HG03103 (cell line): ENCODE measurements at regions not wholly inside any gene's neighbourhood (a gene's known extent, or its start where the extent isn't known, plus 50 kb on each side); places are given as distances from the start of the nearest gene placed in this dataset.
"Not testable (repeated sequence)": the region's sequence is repeated elsewhere in the genome, so short reads cannot be mapped to it uniquely, and the experiment has no call there.

ENCODE experiments used
- ATAC-seq: cut with Tn5 transposase; IDR thresholded peaks from one replicate; pipeline ENCODE4 v1.9.1; 2021; ENCODE audit warnings: low read depth; ENCODE audit not compliant: unreplicated experiment

- ATAC-seq = no peak
These were observed 210.0 kb downstream of the RASSF9 start for GRCh38 chr12:85626001-85626783.

GRCh38 chr12:85626784-85627171 is 209.4 kb downstream of the RASSF9 start:
- ATAC-seq = no peak

GRCh38 chr12:85627584-85627983 is 208.6 kb downstream of the RASSF9 start:
- ATAC-seq = no peak

GRCh38 chr12:85628562-85628961 is 207.6 kb downstream of the RASSF9 start:
- not testable (repeated sequence) for ATAC-seq

GRCh38 chr12:85630851-85631250 is 205.4 kb downstream of the RASSF9 start:
- ATAC-seq = no peak

- no peak for ATAC-seq
These were observed 203.8 kb downstream of the RASSF9 start for GRCh38 chr12:85632390-85632789.

- no peak for ATAC-seq
These were observed 202.7 kb downstream of the RASSF9 start for GRCh38 chr12:85633491-85633890.

GRCh38 chr12:85639834-85640233 is 196.4 kb downstream of the RASSF9 start:
- no peak for ATAC-seq

- no peak for ATAC-seq
These were observed 194.4 kb downstream of the RASSF9 start for GRCh38 chr12:85641796-85642195.

GRCh38 chr12:85642288-85642687 is 193.9 kb downstream of the RASSF9 start:
- no peak for ATAC-seq

- no peak for ATAC-seq
These were observed 193.4 kb downstream of the RASSF9 start for GRCh38 chr12:85642808-85643207.

- ATAC-seq = no peak
These were observed 191.7 kb downstream of the RASSF9 start for GRCh38 chr12:85644508-85644907.

GRCh38 chr12:85653731-85654455 is 182.3 kb downstream of the RASSF9 start:
- no peak for ATAC-seq

GRCh38 chr12:85654456-85654840 is 181.8 kb downstream of the RASSF9 start:
- no peak for ATAC-seq

- no peak for ATAC-seq
These were observed 179.6 kb downstream of the RASSF9 start for GRCh38 chr12:85656561-85656960.

GRCh38 chr12:85657251-85657650 is 179.0 kb downstream of the RASSF9 start:
- no peak for ATAC-seq

- no peak for ATAC-seq
These were observed 178.2 kb downstream of the RASSF9 start for GRCh38 chr12:85657836-85658630.

GRCh38 chr12:85659754-85660530 is 176.3 kb downstream of the RASSF9 start:
- ATAC-seq = no peak

- ATAC-seq = no peak
These were observed 174.6 kb downstream of the RASSF9 start for GRCh38 chr12:85661461-85662206.

GRCh38 chr12:85662207-85662602 is 174.0 kb downstream of the RASSF9 start:
- no peak for ATAC-seq
